HUES48 (cell line): ENCODE measurements at regions not wholly inside any gene's neighbourhood (a gene's known extent, or its start where the extent isn't known, plus 50 kb on each side); places are given as distances from the start of the nearest gene placed in this dataset.

Source experiments
- H3K27ac ChIP-seq: one replicate; pipeline ENCODE4 v1.7.0; 2013; ENCODE audit warnings: low read depth, low read length, inconsistent platforms
- H3K27me3 ChIP-seq: 2 replicates; pipeline ENCODE4 v1.6.1; 2013; ENCODE audit warnings: mild to moderate bottlenecking, low read length; ENCODE audit not compliant: control insufficient read depth, insufficient read depth
- H3K36me3 ChIP-seq: 2 replicates; pipeline ENCODE4 v1.6.1; 2013; ENCODE audit warnings: low read length; ENCODE audit not compliant: control insufficient read depth, insufficient read depth
- H3K4me1 ChIP-seq: 2 replicates; pipeline ENCODE4 v1.6.1; 2013; ENCODE audit warnings: mild to moderate bottlenecking, low read length; ENCODE audit not compliant: control insufficient read depth, insufficient read depth
- H3K4me3 ChIP-seq: 2 replicates; pipeline ENCODE4 v1.5.1; 2013; ENCODE audit warnings: mild to moderate bottlenecking, low read depth, low read length
- H3K9ac ChIP-seq: 2 replicates; pipeline ENCODE4 v1.6.1; 2013; ENCODE audit warnings: mild to moderate bottlenecking, low read depth, low read length, moderate library complexity
- H3K9me3 ChIP-seq: 2 replicates; pipeline ENCODE4 v1.6.1; 2013; ENCODE audit warnings: low read length; ENCODE audit not compliant: control insufficient read depth, insufficient read depth

GRCh38 chr10:44780426-44780825 lies 130.7 kb upstream of the TMEM72 start:
- H3K9me3 ChIP-seq: no peaks in the 10 kb centered on the region
- no peak overlapping the region for H3K9ac ChIP-seq
- no peak overlapping the region for H3K4me3 ChIP-seq
- H3K27me3 ChIP-seq: no peaks in the 10 kb centered on the region
- H3K36me3 ChIP-seq: no peaks in the 10 kb centered on the region
- H3K4me1 ChIP-seq: no peaks in the 10 kb centered on the region
- H3K27ac ChIP-seq: no peak overlapping the region

DNA sequence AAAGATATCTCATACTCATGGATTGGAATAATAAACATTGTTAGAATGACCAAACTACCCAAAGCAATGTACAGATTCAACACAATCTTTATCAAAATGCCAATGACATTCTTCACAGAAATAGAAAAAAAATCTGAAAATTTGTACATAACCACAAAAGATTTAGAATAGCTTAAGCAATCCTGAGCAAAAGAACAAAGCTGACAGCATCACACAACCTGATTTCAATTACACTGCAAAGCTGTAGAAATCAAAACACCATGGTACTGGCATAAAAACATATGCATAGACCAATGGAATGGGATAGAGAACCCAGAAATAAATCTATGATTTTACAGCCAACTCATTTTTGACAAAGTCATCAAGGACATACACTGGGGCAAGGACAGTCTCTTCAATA lies 130.0 kb upstream of the TMEM72 start:
- Histone ChIP-seq H3K4me1 (no peaks in the 10 kb centered on the region), H3K9me3 (no peaks in the 10 kb centered on the region), H3K36me3 (no peaks in the 10 kb centered on the region), H3K4me3 (no peak overlapping the region), H3K27me3 (no peaks in the 10 kb centered on the region), H3K27ac (no peak overlapping the region), H3K9ac (no peak overlapping the region)

GRCh38 chr10:44786286-44786850 lies 124.8 kb upstream of the TMEM72 start:
- Histone ChIP-seq H3K9me3 (no peaks in the 10 kb centered on the region), H3K27ac (no peak overlapping the region), H3K4me1 (no peaks in the 10 kb centered on the region)

DNA sequence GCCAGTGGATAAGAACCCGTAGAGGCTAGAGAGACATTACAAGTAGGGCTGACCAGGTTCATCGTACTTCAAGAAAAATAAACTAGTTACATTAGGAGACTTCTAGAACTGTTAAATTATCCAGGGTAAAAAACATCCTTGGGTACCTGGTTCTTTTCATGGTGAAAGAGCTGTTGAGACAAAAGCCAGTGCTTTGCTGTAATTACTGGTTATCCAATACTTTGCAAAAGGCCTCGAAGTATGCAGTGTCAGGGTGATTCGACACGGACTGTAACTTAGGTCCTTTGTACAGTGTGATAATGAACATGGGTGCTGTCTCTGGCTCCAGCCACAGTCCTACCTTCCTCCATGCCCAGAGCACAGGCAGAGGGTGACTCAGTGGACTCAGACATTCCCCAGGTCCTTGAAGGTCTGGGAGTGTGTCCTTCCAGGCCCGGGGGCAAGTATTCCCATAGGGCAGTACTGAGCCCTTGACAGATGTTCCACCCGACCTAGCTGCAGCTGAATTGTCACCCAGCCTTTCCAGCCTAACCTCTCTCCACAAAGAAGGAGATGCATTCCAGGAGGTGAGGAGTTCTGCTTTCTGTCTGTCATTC lies 123.6 kb upstream of the TMEM72 start:
- no peaks in the 10 kb centered on the region for H3K4me1 ChIP-seq
- no peaks in the 10 kb centered on the region for H3K9me3 ChIP-seq
- H3K27me3 ChIP-seq: no peaks in the 10 kb centered on the region
- H3K9ac ChIP-seq: no peak overlapping the region
- no peaks in the 10 kb centered on the region for H3K36me3 ChIP-seq
- no peak overlapping the region for H3K27ac ChIP-seq
- no peak overlapping the region for H3K4me3 ChIP-seq

More at GRCh38 chr10:44786286-44786850, 124.8 kb upstream of the TMEM72 start:
- Histone ChIP-seq H3K4me3 (no peak overlapping the region), H3K36me3 (no peaks in the 10 kb centered on the region), H3K27me3 (no peaks in the 10 kb centered on the region), H3K9ac (no peak overlapping the region)

- Histone ChIP-seq H3K27ac (no peak overlapping the region), H3K4me1 (no peaks in the 10 kb centered on the region), H3K4me3 (no peak overlapping the region), H3K36me3 (no peaks in the 10 kb centered on the region), H3K9me3 (no peaks in the 10 kb centered on the region), H3K27me3 (no peaks in the 10 kb centered on the region), H3K9ac (no peak overlapping the region)
Observed at GRCh38 chr10:44788147-44789129, 122.7 kb upstream of the TMEM72 start.

DNA sequence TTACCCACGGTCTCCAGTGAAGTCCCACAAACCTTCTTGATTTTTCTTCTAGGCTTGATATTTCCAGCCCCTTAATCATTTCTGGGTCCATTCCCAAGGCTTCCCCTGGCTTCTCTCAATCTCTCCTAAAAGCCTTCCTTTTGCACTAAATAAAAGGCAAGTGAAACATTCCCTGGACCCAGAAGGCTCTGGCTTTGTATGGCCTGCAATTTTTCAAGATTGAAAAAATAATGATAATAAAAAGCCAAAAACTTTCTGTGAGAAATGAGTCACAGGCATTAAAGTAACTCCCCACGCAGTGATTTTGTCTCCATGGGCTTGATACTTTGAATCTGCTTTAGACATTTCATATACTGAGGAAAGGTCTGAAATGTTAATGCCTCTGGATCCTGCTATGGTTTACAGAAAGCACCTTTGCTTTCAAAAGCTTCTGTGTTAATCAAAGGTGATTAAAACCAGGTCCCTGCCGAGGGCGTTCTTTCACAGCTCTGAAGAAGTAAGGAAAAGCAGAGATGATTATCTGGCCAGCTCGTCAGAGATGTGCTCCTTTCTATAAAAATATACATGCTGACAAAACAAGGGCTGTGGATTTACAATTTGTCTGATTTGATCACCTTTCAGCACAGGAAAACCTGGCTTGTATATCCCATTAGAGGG lies 118.9 kb upstream of the TMEM72 start:
- no peak overlapping the region for H3K27ac ChIP-seq
- H3K4me1 ChIP-seq: no peaks in the 10 kb centered on the region
- no peaks in the 10 kb centered on the region for H3K27me3 ChIP-seq

DNA sequence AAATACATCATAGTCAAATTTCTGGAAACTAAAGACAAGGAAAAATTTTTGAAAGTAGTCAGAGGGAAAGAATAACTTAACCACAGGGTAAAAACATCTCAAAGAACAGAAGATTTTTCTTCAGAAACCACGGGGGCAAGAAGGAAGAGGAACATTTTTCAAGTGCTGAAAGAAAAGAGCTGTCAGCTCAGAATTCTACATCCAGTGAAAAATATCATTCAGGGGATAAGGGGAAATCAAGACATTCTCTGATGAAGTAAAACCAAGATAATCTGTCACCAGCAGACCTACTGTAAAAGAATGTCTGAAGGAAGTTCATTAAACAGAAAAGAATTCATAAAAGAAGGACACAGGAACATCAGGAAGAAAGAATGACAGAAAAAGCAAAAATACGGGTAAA lies 111.2 kb upstream of the TMEM72 start:
- H3K27ac ChIP-seq: no peak overlapping the region
- H3K9me3 ChIP-seq: no peaks in the 10 kb centered on the region

More for the DNA sequence above, 118.9 kb upstream of the TMEM72 start:
- Histone ChIP-seq H3K9ac (no peak overlapping the region), H3K36me3 (no peaks in the 10 kb centered on the region), H3K4me3 (no peak overlapping the region), H3K9me3 (no peaks in the 10 kb centered on the region)

DNA sequence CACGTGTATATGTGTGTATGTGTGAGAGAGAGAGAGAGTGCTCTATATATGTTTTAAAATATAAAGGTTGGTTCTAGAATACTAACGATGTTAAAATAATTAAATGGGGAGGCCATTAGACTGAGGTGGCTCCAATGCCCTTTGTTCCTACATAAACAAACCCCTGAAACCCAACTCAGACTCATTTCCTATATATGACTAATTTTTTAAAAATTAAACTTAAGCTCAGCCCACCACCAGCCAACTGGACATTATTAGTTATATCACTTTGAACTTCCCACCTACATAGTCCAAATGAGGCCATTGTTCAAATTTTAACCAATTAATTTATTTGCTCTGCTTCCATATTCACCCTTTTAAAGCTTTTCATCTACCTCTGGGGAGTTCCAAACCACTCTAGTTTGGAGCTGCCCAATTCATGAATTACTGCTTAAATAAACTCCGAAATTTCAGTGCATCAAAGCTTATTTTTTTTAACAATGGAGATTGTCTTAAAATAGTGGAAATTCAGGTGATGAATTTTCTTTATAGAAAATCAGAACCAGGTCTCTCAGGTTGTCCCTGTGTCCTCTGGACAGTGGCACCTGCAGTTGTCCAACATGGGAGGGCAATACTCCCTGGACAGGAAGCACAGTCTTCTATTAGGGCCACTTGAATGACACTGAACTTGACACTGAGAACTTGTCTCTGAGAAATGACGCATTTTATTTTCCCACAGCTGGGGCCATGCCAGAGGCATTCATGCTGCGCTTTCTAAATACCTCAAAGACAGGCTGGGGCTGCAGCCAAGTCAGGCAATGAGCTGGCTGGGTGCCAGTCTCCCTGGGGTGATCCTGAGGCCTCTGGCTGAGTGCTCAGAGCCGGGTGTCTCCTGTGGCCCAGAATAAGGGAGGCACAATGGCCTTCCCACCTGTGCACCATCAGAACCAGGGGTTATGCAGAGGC lies 109.5 kb upstream of the TMEM72 start:
- no peaks in the 10 kb centered on the region for H3K36me3 ChIP-seq
- no peak overlapping the region for H3K4me3 ChIP-seq
- no peaks in the 10 kb centered on the region for H3K4me1 ChIP-seq
- no peaks in the 10 kb centered on the region for H3K9me3 ChIP-seq
- no peaks in the 10 kb centered on the region; the same call in 1 of the 2 replicates for H3K27me3 ChIP-seq
- no peak overlapping the region for H3K27ac ChIP-seq
- H3K9ac ChIP-seq: no peak overlapping the region

More for the DNA sequence above, 111.2 kb upstream of the TMEM72 start:
- Histone ChIP-seq H3K27me3 (no peaks in the 10 kb centered on the region), H3K9ac (no peak overlapping the region), H3K36me3 (no peaks in the 10 kb centered on the region), H3K4me3 (no peak overlapping the region), H3K4me1 (no peaks in the 10 kb centered on the region)

DNA sequence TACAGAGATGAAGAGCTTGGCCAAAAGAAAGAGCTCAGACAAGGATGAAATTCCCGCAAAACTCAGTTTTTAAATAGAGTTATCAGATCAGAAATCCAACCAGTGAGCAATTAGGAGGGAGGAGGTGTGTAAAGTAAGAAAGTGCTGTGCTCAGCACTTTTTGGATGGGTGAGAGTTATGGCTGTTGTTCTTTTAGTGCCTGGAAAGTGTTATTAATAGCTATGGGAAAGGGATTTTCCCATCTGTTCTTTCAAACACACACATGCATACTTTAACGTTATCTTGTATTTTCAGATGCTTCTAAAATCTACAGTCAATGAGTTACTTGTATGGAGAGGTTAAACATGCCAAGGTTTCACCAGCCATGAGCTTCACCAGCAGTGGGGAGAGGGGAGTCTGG lies 107.3 kb upstream of the TMEM72 start:
- Histone ChIP-seq H3K27ac (no peak overlapping the region), H3K36me3 (no peaks in the 10 kb centered on the region), H3K9me3 (no peaks in the 10 kb centered on the region), H3K4me1 (0 out of 2 replicates have a peak, but pooled peaks cover 4% of the 10 kb centered on the region), H3K9ac (no peak overlapping the region), H3K4me3 (no peak overlapping the region), H3K27me3 (no peaks in the 10 kb centered on the region; the same call in 1 of the 2 replicates)

- no peaks in the 10 kb centered on the region for H3K36me3 ChIP-seq
- no peak overlapping the region for H3K27ac ChIP-seq
- H3K9ac ChIP-seq: no peak overlapping the region
- no peak overlapping the region for H3K4me3 ChIP-seq
- peaks cover 10% of the 10 kb centered on the region for H3K4me1 ChIP-seq
- H3K27me3 ChIP-seq: no peaks in the 10 kb centered on the region; the same call in 1 of the 2 replicates
- H3K9me3 ChIP-seq: no peaks in the 10 kb centered on the region
Observed at GRCh38 chr10:44804661-44805060, 106.5 kb upstream of the TMEM72 start.
